ENCODE measurements at regions not wholly inside any gene's neighbourhood (a gene's known extent, or its start where the extent isn't known, plus 50 kb on each side); places are given as distances from the start of the nearest gene placed in this dataset.

- no peak for TF ChIP-seq CENPX (CRISPR knock-in tag; IDR thresholded peaks at IDR 0.05)
- no peak for TF ChIP-seq ZNF180 (CRISPR knock-in tag; IDR thresholded peaks at IDR 0.05; ENCODE audit: borderline replicate concordance, low read depth)
Measured at GRCh38 chr12:67147030-67147429, 122.1 kb upstream of the CAND1 start (continued).

GRCh38 chr12:67147447-67147846 lies 121.7 kb upstream of the CAND1 start:
- Histone ChIP-seq H2AFZ (ENCODE audit: low read length) (no peak overlapping the region), H3K9ac (ENCODE audit: insufficient read depth, low read depth, low read length) (no peak overlapping the region), H3K4me1 (ENCODE audit: insufficient read depth, low read length) (no peaks in the 10 kb centered on the region), H3K36me3 (replicated peaks in 1 of 2; ENCODE audit: control insufficient read depth in 1 of 2, insufficient read depth in 2 of 2, low read length in 2 of 2) (no peaks in the 10 kb centered on the region), H3K4me2 (ENCODE audit: low read depth, low read length) (no peak overlapping the region), H3K79me2 (ENCODE audit: insufficient read depth, low read length) (no peaks in the 10 kb centered on the region), H4K20me1 (ENCODE audit: insufficient read depth, low read length) (no peaks in the 10 kb centered on the region), H3K27ac (ENCODE audit: extremely low read length, insufficient read depth, low read length) (no peak overlapping the region), H3K4me3 (replicated peaks in 1 of 3; ENCODE audit: insufficient read depth in 1 of 3, low read depth in 2 of 3, low read length in 3 of 3) (no peak overlapping the region), H3K27me3 (ENCODE audit: control insufficient read depth in 1 of 2, insufficient read depth in 2 of 2, low read length in 2 of 2) (no peaks in the 10 kb centered on the region; a peak in 1 of 5 replicates), H3K9me3 (ENCODE audit: low read length) (no peaks in the 10 kb centered on the region)
- ATAC-seq = no peak
- no peak for DNase-seq (ENCODE audit: low spot score)
- no peak for FAIRE-seq
- intact Hi-C loops (cut with micrococcal nuclease; ENCODE audit: unreplicated experiment) (no loop called here), in situ Hi-C loops (cut with HindIII; ENCODE audit: extremely low pct_ligation_motif_present, low pct_unique_long_range_greater_than_20kb) (no loop called here)
- BruUV-seq (replicated peaks) = no TSS peak
- POLR2A ChIA-PET = no interaction called here
- CTCF ChIA-PET (ENCODE audit: low intra/inter-chr PET ratio, low total read pairs) = no interaction called here
- TF ChIP-seq FUBP1 (CRISPR knock-in tag; IDR thresholded peaks at IDR 0.05; ENCODE audit: borderline replicate concordance) (no peak), ZNF207 (IDR thresholded peaks at IDR 0.05; ENCODE audit: borderline replicate concordance) (no peak), NFATC3 (CRISPR knock-in tag; IDR thresholded peaks at IDR 0.05) (no peak), HNRNPUL1 (IDR thresholded peaks at IDR 0.05; ENCODE audit: low read depth, low read length) (no peak), ZNF724P (CRISPR knock-in tag; IDR thresholded peaks at IDR 0.05; ENCODE audit: borderline replicate concordance) (no peak), ZNF205 (CRISPR knock-in tag; IDR thresholded peaks at IDR 0.05) (no peak), ZHX2 (IDR thresholded peaks at IDR 0.05; ENCODE audit: low read depth) (no peak), ZHX2 (CRISPR knock-in tag; IDR thresholded peaks at IDR 0.05; ENCODE audit: borderline replicate concordance) (no peak), RNF2 (conservative IDR thresholded peaks at IDR 0.05; ENCODE audit: low read depth) (no peak), CCDC6 (CRISPR knock-in tag; IDR thresholded peaks at IDR 0.05) (no peak), CSRNP2 (CRISPR knock-in tag; conservative IDR thresholded peaks at IDR 0.05; ENCODE audit: low read depth) (no peak), ZSCAN25 (CRISPR knock-in tag; IDR thresholded peaks at IDR 0.05) (no peak), RBM39 (IDR thresholded peaks at IDR 0.05; ENCODE audit: low read depth, low read length, poor library complexity, severe bottlenecking) (no peak), KLF12 (CRISPR knock-in tag; IDR thresholded peaks at IDR 0.05; ENCODE audit: borderline replicate concordance) (no peak)

All from HepG2 (cell line).